ENCODE measurements at regions not wholly inside any gene's neighbourhood (a gene's known extent, or its start where the extent isn't known, plus 50 kb on each side); places are given as distances from the start of the nearest gene placed in this dataset.
"Not testable (repeated sequence)": the region's sequence is repeated elsewhere in the genome, so short reads cannot be mapped to it uniquely, and the experiment has no call there.

GRCh38 chr13:111662451-111662850 lies 342.0 kb downstream of the TEX29 start:
- DNase-seq (ENCODE audit: low read depth in 2 of 2, low spot score in 1 of 2), result no peak

- DNase-seq (ENCODE audit: low read depth in 2 of 2, low spot score in 1 of 2), result no peak
Observed at GRCh38 chr13:111662895-111663294, 342.5 kb downstream of the TEX29 start.

- DNase-seq (ENCODE audit: low read depth in 2 of 2, low spot score in 1 of 2), result no peak
Observed at GRCh38 chr13:111663505-111663904, 343.1 kb downstream of the TEX29 start.

GRCh38 chr13:111663953-111664421 lies 343.5 kb downstream of the TEX29 start:
- no peak for DNase-seq (ENCODE audit: low read depth in 2 of 2, low spot score in 1 of 2)

DNA sequence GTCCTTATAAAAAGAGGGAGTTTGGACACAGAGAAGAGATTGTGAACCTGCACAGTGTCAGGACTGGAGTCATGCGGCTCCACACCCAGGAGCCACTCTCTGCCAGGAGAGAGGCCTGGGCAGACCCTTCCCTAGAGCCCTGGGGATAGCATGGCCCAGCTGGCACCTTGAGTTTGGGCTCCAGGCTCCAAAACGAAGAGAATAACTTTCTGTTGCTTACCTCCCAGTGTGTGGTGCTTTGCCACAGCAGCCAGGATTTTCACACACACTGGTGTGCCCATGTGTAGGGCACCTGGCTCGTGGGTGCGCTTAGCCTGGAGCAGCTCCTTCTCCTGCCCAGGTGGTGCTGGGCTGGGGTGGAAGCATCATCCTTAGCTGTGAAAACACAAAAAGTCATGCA lies 344.3 kb downstream of the TEX29 start:
- DNase-seq (ENCODE audit: low read depth in 2 of 2, low spot score in 1 of 2), result no peak

DNA sequence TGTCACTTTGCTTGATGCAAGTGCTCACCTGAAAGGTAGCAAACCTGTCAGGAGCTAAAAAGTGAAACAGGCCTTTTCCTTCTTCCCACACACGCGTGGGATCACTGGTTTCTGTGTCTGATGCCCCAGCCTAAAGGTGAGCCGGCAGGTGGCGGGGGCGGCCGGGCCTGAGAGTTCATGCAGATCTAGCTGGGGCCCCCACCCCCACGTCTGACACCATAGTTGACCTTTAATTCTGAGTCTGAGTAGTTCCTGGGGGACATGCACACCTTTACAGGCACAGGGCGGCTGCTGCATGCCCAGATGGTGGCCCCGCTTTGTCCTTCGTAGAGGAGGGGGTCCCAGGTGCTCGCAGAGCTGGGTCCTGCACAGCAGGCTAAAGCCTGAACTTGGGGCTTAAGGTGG lies 345.3 kb downstream of the TEX29 start:
- no peak for DNase-seq (ENCODE audit: low read depth in 2 of 2, low spot score in 1 of 2)

- no peak for DNase-seq (ENCODE audit: low read depth in 2 of 2, low spot score in 1 of 2)
Observed at GRCh38 chr13:111666164-111666776, 345.8 kb downstream of the TEX29 start.

DNA sequence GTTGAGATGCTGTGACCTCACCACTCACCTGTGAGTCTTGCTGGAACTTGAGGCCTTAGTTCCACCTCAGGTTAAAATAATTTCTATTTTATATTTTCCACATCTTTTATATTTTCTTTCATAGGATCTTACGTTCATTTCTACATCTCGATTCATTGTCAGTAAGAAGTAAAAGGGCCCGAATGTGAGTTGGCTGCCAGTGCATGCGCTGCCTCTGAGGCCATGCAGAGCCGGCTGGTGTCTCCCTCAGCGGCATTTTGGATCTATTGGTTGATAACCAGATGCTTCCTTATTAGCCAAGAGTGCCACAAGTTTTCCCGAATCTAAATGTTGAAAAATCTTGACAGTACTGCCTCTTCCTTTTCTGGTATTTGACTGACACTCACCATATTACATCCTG lies 347.3 kb downstream of the TEX29 start:
- no peak for DNase-seq (ENCODE audit: low read depth in 2 of 2, low spot score in 1 of 2)

- DNase-seq (ENCODE audit: low read depth in 2 of 2, low spot score in 1 of 2), result no peak
Observed at GRCh38 chr13:111668451-111668850, 348.0 kb downstream of the TEX29 start.

- DNase-seq (ENCODE audit: low read depth in 2 of 2, low spot score in 1 of 2), result not testable (repeated sequence)
Observed at GRCh38 chr13:111672198-111672597, 351.8 kb downstream of the TEX29 start.

- not testable (repeated sequence) for DNase-seq (ENCODE audit: low read depth in 2 of 2, low spot score in 1 of 2)
Observed at GRCh38 chr13:111678120-111678882, 357.9 kb downstream of the TEX29 start.

DNA sequence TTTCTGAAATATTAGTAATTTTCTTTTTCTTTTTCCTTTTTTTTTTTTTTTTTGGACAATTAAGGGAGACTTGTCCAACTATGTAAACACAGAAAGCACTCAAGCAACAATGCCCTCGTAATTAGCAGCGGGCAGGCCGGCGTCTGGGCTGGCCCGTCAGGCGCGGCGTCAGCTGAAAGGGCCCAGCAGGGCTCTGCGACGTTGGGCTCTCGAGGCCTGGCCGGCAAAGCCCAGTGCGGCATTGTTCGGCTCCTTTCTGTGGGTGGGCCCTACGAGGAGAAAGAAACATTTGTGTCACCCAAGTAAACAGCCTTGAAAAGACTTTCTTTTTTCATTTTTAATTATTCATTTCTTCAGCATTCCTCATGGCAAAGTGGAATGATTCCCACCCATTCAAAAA lies 359.2 kb downstream of the TEX29 start:
- not testable (repeated sequence) for DNase-seq (ENCODE audit: low read depth in 2 of 2, low spot score in 1 of 2)

DNA sequence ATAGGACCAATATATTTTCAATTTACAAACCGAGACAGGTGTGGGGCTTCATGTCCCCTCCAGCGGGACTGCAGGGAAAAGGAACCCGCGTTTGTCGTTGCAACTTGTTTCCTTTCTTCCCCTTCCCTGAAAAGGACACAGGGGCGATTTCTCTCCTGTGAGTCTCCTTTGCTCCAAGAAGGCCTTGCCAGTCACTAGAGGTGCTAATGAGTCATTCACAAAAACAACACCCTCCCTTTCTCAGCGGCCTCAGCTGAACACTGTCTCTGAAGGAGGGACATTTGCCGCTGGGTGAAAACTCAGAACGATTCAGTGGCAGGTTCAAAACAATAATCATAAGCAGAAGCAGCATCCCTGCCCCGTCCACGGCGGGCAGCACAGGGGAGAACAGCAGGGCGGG lies 359.7 kb downstream of the TEX29 start:
- not testable (repeated sequence) for DNase-seq (ENCODE audit: low read depth in 2 of 2, low spot score in 1 of 2)

DNA sequence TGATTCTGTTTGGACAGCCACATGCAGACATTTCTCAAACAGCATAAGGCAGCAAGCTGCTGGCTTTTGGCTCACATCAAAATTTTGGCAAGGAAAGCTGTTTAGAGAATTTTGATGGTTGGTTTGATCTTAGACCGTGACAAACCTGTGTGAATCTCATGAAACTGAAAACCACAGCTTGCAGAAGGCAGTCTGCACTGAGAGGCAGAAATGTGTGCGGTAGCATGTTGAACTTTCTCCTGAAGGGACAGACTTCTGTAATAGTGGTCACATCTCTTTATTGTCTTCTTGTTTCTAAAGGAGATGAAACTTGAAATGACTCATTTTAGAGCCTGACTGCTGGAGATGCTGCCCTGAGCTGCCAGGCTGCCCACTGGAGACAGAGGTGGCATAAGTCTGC lies 371.6 kb downstream of the TEX29 start:
- DNase-seq (ENCODE audit: low read depth in 2 of 2, low spot score in 1 of 2), result not testable (repeated sequence)

DNA sequence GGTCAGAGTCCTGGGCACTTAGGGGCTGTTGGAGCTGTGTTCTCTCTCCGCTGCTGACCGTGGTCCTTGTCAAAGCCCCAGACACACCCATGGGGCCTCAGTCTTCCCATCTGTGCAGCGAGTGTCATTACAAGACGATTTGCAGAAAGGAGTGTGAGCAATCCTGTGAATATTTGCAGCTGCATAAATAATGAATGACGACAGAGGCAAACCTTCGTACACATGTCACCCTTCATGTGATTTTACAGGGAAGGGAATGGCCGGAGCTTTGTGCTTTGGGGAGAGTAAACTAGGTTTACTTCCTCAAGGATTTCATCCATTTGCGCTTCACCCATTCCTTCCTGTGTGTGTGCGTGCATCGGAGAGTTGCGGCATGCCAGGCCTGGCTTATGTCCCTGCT lies 370.8 kb upstream of the SOX1 start:
- not testable (repeated sequence) for DNase-seq (ENCODE audit: low read depth in 2 of 2, low spot score in 1 of 2)

- not testable (repeated sequence) for DNase-seq (ENCODE audit: low read depth in 2 of 2, low spot score in 1 of 2)
Observed at GRCh38 chr13:111702059-111702458, 364.9 kb upstream of the SOX1 start.
